ENCODE measurements at regions not wholly inside any gene's neighbourhood (a gene's known extent, or its start where the extent isn't known, plus 50 kb on each side); places are given as distances from the start of the nearest gene placed in this dataset.

DNA sequence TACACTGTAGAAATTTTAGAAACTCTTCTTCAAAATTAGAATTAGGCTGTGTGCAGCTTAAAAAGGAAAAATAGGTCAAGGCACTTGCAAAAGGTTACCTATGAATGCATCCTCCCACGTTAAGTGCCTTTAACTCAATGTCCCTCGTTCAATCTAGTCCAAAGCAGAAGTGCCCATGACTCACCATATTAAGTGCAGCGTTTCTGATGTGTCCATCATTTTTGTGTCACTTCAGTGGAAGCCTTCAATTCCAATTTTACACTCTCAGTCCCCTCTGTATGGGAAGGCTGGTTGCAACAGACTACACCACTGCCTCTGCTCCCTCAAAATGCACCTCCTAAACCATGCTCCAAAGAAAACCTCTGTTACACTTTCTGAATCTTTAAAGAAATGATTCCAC, 53.4 kb downstream of the FOXB1 start:
- no peak overlapping the region for H3K27ac ChIP-seq
- no peak for DNase-seq (ENCODE audit: low read depth in 1 of 2, low spot score in 1 of 2)
- H3K9me3 ChIP-seq = peaks cover 21% of the 10 kb centered on the region
- FAIRE-seq = no peak
- TF ChIP-seq JUNB (IDR thresholded peaks at IDR 0.05) (no peak), EHF (CRISPR knock-in tag; IDR thresholded peaks at IDR 0.05) (no peak), RNF2 (IDR thresholded peaks at IDR 0.05; ENCODE audit: borderline replicate concordance, low read depth) (no peak), RCOR1 (IDR thresholded peaks at IDR 0.05; ENCODE audit: low read depth, low read length) (no peak), RFX5 (IDR thresholded peaks at IDR 0.05) (no peak)
- TF ChIP-seq, protein P1, sequence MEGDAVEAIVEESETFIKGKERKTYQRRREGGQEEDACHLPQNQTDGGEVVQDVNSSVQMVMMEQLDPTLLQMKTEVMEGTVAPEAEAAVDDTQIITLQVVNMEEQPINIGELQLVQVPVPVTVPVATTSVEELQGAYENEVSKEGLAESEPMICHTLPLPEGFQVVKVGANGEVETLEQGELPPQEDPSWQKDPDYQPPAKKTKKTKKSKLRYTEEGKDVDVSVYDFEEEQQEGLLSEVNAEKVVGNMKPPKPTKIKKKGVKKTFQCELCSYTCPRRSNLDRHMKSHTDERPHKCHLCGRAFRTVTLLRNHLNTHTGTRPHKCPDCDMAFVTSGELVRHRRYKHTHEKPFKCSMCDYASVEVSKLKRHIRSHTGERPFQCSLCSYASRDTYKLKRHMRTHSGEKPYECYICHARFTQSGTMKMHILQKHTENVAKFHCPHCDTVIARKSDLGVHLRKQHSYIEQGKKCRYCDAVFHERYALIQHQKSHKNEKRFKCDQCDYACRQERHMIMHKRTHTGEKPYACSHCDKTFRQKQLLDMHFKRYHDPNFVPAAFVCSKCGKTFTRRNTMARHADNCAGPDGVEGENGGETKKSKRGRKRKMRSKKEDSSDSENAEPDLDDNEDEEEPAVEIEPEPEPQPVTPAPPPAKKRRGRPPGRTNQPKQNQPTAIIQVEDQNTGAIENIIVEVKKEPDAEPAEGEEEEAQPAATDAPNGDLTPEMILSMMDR (IDR thresholded peaks at IDR 0.05) = no peak
- H3K4me1 ChIP-seq = no peaks in the 10 kb centered on the region
- ChIA-PET CTCF (interaction anchor here (1.1 kb wide), 1 partner anchor 203 kb away, joined by 3 read pairs; no protein-coding TSS in a partner anchor), POLR2A (no interaction called here)
- WGBS (ENCODE audit: missing lambda C conversion rate) = 0% methylated on average over 3 of the region's 3 CpGs
- no peak overlapping the region for H3K4me2 ChIP-seq
- no peak overlapping the region for H3K4me3 ChIP-seq
- ATAC-seq = no peak

DNA sequence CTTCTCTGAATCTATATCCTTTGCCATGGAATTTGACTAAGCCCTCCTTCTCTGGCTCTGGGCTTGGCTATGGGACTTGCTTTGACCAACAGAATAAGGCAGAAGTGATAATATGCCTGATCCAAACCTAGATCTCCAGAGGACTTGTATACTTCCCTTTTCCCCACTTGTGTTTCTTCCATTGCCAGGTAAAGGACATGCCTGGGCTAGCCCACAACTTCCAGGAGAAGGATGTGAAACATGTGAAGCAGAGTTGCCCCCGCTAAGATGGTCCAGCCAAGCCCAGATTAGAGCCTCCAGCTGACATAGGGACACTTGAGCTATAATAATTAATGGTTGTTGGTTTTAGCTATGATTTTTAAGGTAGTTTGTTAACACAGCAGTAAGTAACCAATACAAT, 55.1 kb downstream of the FOXB1 start:
- no peak for DNase-seq (ENCODE audit: low read depth in 1 of 2, low spot score in 1 of 2)
- ChIA-PET POLR2A (no interaction called here), CTCF (interaction anchor here (0.6 kb wide), 2 partner anchors 8 to 109 kb away, joined by 3 to 4 read pairs; no protein-coding TSS in a partner anchor)
- no peak for ATAC-seq
- Histone ChIP-seq H3K9me3 (peaks cover 25% of the 10 kb centered on the region), H3K27ac (no peak overlapping the region), H3K4me3 (no peak overlapping the region), H3K4me1 (no peaks in the 10 kb centered on the region), H3K4me2 (no peak overlapping the region)
- 9% methylated on average over 1 of the region's 1 CpG for WGBS (ENCODE audit: missing lambda C conversion rate)
- FAIRE-seq = no peak
- TF ChIP-seq FOXS1 (CRISPR knock-in tag; IDR thresholded peaks at IDR 0.05) (no peak), HDAC2 (IDR thresholded peaks at IDR 0.05) (no peak), HEYL (CRISPR knock-in tag; IDR thresholded peaks at IDR 0.05) (no peak), POLR2A (IDR thresholded peaks at IDR 0.05; ENCODE audit: low read length) (no peak), TFCP2L1 (CRISPR knock-in tag; IDR thresholded peaks at IDR 0.05) (no peak), GATA3 (IDR thresholded peaks at IDR 0.05; ENCODE audit: borderline replicate concordance) (no peak), MAFK (IDR thresholded peaks at IDR 0.05; ENCODE audit: partially characterized antibody) (no peak), ZSCAN20 (CRISPR knock-in tag; IDR thresholded peaks at IDR 0.05) (no peak), NR3C1 (IDR thresholded peaks at IDR 0.05) (no peak)
- TF ChIP-seq, protein P2, sequence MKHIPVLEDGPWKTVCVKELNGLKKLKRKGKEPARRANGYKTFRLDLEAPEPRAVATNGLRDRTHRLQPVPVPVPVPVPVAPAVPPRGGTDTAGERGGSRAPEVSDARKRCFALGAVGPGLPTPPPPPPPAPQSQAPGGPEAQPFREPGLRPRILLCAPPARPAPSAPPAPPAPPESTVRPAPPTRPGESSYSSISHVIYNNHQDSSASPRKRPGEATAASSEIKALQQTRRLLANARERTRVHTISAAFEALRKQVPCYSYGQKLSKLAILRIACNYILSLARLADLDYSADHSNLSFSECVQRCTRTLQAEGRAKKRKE (CRISPR knock-in tag; IDR thresholded peaks at IDR 0.05; ENCODE audit: low read depth) = no peak
- TF ChIP-seq, protein P3, sequence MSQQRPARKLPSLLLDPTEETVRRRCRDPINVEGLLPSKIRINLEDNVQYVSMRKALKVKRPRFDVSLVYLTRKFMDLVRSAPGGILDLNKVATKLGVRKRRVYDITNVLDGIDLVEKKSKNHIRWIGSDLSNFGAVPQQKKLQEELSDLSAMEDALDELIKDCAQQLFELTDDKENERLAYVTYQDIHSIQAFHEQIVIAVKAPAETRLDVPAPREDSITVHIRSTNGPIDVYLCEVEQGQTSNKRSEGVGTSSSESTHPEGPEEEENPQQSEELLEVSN (IDR thresholded peaks at IDR 0.05; ENCODE audit: borderline replicate concordance, low read depth) = no peak
- TF ChIP-seq, protein P4, sequence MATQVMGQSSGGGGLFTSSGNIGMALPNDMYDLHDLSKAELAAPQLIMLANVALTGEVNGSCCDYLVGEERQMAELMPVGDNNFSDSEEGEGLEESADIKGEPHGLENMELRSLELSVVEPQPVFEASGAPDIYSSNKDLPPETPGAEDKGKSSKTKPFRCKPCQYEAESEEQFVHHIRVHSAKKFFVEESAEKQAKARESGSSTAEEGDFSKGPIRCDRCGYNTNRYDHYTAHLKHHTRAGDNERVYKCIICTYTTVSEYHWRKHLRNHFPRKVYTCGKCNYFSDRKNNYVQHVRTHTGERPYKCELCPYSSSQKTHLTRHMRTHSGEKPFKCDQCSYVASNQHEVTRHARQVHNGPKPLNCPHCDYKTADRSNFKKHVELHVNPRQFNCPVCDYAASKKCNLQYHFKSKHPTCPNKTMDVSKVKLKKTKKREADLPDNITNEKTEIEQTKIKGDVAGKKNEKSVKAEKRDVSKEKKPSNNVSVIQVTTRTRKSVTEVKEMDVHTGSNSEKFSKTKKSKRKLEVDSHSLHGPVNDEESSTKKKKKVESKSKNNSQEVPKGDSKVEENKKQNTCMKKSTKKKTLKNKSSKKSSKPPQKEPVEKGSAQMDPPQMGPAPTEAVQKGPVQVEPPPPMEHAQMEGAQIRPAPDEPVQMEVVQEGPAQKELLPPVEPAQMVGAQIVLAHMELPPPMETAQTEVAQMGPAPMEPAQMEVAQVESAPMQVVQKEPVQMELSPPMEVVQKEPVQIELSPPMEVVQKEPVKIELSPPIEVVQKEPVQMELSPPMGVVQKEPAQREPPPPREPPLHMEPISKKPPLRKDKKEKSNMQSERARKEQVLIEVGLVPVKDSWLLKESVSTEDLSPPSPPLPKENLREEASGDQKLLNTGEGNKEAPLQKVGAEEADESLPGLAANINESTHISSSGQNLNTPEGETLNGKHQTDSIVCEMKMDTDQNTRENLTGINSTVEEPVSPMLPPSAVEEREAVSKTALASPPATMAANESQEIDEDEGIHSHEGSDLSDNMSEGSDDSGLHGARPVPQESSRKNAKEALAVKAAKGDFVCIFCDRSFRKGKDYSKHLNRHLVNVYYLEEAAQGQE (IDR thresholded peaks at IDR 0.05) = no peak

DNA sequence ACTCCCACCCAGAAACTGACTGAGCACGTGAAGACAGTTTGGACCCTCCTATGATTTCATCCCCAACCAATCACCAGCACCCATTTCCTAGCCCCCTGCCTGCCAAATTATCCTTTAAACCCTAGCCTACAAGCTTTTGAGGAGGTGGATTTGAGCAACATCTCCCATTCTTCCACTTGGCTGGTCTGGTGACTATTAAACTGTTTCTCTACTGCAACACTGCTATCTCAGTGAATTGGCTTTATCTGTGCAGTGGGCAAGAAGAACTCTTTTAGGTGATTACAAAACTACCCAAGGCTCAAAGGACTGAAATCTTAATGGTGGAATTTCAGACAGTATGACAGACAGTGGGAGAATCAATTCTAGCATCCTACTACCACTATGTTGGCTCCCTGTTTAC, 57.6 kb downstream of the FOXB1 start:
- FAIRE-seq = no peak
- Histone ChIP-seq H3K27ac (no peak overlapping the region), H3K4me1 (no peaks in the 10 kb centered on the region), H3K4me2 (no peak overlapping the region), H3K4me3 (no peak overlapping the region), H3K9me3 (peaks cover 25% of the 10 kb centered on the region)
- POLR2A ChIA-PET = no interaction called here
- no peak for ATAC-seq
- CTCF ChIA-PET = no interaction called here
- 0% methylated on average over 1 of the region's 1 CpG for WGBS (ENCODE audit: missing lambda C conversion rate)
- DNase-seq (ENCODE audit: low read depth in 1 of 2, low spot score in 1 of 2) = no peak
- TF ChIP-seq BHLHE40 (IDR thresholded peaks at IDR 0.05; ENCODE audit: low read depth, low read length) (no peak), MAZ (IDR thresholded peaks at IDR 0.05; ENCODE audit: borderline replicate concordance, low read depth, low read length) (no peak), CHD2 (IDR thresholded peaks at IDR 0.05; ENCODE audit: low read length, partially characterized antibody) (no peak), NFE2L2 (conservative IDR thresholded peaks at IDR 0.05; ENCODE audit: low read length) (no peak), PHF8 (IDR thresholded peaks at IDR 0.05; ENCODE audit: borderline replicate concordance, low read depth) (no peak), JUN (IDR thresholded peaks at IDR 0.05) (no peak)
- TF ChIP-seq, protein P4 (IDR thresholded peaks at IDR 0.05) = no peak

All from A549 (cell line).